Activated CD4-positive, alpha-beta T cell treated with anti-CD3 and anti-CD28 coated beads for 24 hours (primary cell): ENCODE measurements at regions not wholly inside any gene's neighbourhood (a gene's known extent, or its start where the extent isn't known, plus 50 kb on each side); places are given as distances from the start of the nearest gene placed in this dataset.

Experiments used
- DNase-seq, 2 donors: peaks; one replicate each; pipeline ENCODE4 v3.0.0-alpha.2; 2020; ENCODE audit warnings: low read depth in 2 of 2

- no peak for DNase-seq
Observed at GRCh38 chr2:120828829-120829632, 93.4 kb downstream of the GLI2 start.

GRCh38 chr2:120829633-120830025, 94.0 kb downstream of the GLI2 start:
- no peak for DNase-seq

DNA sequence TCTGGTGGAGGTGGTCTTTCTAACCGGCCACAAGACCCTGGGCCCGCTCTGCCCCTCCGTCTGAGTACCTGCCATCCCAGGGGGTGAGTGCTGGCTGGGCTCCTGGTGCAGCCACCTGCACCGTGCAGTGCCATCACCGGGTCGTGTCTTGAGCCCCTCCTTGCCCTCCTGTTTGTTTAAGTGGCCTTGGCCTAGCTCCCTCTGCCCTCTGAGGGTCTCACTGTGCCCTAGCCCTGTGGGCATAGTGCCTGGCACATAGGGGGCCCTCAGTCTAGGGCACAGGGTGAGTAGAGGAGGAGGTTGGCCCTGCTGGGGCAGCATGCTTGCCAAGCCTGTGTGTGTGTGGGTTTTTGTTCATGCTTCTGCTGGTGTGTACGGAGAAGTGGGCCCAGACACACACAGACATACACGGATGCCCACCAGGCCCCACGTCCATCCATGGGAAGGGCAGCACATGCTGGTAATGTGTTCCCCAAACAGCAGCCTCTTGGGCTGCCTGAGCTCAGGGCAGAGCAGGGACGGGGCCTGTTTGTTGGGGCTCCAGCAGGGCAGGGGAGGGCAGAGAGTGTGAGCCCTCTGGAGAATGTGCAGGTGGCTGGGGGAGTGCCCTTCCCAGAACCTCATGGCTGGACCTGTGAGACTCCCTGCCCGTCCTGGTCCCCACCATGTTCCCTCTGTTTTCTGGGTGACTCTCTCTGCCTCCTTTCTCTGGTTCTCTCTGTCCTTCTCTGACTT, 94.6 kb downstream of the GLI2 start:
- no peak for DNase-seq

DNA sequence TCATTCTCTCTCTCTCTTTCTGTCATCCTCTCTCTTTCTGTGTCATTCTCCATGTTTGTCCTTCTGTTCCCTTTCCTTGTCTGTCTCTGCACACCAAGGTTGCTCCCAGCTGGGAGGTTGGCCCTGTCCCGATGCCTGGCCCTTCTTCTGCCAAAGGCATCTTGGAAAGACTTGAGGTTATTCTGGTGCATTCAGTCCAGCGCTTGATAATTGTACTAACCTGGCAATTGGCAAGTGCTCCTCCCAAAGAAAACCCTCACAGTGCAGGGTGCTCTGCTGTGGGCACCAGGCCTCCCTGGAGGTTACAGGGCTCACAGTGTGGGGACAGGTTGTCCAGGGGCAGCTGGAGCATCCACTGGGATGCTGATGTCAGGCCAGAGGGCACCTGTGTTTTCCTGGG, 95.4 kb downstream of the GLI2 start:
- no peak for DNase-seq

GRCh38 chr2:120831891-120832290, 96.2 kb downstream of the GLI2 start:
- DNase-seq = no peak

DNA sequence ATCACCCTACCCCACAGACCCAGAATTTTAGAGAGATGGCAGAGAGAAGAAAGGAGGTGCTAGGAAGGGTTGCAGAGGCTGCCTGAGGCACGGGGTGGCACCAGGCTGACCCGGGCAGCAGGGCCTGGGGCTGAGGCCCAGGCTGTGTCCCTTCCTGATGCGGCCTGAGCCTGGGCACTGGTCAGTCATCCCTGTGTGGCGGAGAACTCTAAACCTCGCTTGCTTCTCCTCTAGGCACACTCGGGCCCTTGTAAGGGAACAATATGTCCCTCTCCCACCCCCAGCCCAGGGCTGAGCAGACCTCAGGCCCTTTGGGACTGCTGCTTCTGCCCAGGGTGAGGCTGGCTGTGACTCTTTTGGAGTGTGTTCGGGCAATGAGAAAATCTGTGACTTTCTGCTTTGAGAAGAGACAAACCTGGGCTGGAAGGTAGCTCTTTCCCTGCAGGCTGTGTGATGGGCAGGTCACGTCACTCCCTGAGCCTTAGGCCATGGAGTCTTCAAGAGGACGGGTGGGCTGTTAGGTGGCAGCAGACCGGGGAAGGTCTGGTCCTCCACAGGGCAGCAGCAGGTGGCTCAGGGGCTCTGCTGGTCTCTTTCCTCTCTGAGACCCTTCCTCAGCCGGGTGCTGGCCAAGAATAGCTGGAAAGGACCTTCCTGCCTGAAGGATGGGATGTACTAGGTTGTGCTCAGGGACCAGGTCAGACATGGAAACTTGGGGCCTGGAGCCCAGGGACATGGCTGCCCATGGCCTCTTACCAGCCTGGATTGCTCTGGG, 96.8 kb downstream of the GLI2 start:
- no peak for DNase-seq

GRCh38 chr2:120833127-120833675, 97.5 kb downstream of the GLI2 start:
- DNase-seq = no peak

GRCh38 chr2:120834206-120834605, 98.5 kb downstream of the GLI2 start:
- DNase-seq = no peak

DNA sequence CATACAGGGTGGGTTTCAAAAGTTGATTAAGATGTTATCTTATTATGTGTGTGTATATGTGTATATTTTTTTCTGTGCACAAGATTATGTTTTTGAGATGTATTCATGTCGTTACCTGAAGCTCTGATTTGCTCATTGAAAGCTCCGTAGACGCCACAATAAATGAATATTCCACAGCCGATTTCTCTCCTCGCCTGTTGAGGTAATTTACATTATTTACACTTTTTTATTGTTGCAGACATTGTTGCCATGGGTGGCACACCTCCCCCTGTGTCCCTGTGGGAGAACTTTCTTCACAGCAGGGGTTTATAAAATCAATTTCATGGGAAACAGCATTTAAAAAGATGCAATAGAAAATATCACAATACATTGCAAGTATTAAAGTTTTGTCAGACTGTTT, 100.6 kb downstream of the GLI2 start:
- no peak for DNase-seq

DNA sequence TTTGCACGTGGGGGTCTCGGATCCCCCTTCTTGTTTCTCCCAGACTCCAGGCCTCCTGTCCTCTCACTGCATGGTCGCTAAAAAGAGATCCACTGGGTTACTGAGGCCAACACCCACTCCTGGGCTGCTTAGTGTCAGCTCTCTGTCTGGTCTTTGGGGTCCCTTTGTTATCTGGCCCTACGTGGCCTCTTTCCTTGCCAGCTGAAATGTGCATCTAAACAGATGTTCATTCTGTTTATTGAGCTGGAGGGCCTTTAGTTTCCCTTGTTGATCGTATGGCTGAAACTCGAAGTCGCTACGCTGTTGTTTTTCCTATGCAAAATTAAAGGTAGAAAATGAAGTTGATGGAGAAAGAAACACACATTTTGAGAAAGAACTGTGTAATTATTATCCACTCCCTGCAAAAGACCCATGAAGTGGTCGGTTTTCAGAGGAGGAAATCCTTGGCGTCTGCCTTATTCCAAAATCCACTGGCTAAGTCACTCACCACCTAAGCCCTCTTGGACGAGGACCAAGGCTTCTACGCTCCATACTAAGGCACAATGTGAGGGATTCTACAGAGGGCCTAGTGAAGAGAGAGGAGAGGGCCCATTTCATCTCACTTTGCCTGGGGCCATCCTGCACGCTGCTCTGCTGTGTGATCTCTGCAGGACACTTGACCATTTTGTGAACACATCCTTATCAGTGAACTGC, 105.3 kb downstream of the GLI2 start:
- no peak for DNase-seq

DNA sequence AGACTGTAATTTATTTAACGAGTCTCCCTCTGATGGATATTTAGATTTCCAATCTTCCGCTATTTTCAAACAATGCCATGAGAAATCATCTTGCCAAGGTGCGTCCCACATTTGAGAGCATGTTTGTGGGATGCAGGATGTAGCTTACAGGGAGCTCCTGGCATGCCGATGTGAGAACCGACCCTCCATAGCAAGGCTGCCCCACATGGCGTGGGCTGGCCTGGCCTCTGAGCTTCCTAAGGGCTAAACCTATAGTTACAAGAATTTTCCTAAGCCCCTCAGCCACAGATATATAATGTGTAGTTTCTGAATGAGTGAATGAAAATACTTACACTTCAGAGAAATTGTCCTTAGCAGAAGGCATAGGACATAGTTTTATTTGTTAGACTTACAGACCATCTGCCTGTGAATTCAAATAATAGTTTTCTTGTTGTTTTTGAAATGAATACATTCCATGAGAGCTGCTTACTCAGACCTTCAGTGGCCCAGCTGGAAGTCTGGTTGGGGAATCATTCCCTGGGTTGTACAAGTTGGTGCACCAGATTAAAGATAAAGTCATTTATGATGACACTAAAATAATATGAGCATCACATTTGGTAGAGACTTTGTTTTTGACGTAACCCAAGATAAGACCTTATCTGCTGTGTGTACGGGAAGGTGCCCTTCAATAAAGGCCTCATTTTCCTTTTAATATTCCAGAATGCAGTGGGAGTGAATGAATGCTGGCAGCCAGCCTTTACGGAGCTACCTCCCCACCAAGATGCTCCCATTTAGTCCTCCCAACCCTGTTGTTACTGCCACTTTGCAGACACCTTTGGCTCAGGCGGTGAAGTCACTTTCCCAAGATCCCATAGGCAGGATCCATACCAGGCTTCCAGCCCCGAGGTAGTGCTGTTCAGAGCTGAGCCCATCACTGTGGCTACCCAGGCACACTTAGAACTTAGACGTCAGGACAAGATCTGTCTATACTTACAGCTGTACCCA, 107.1 kb downstream of the GLI2 start:
- no peak for DNase-seq

GRCh38 chr2:120844070-120844738, 108.5 kb downstream of the GLI2 start:
- no peak for DNase-seq

GRCh38 chr2:120845277-120845676, 109.6 kb downstream of the GLI2 start:
- DNase-seq = no peak

- DNase-seq = no peak
Observed at GRCh38 chr2:120846406-120847095, 110.9 kb downstream of the GLI2 start.

DNA sequence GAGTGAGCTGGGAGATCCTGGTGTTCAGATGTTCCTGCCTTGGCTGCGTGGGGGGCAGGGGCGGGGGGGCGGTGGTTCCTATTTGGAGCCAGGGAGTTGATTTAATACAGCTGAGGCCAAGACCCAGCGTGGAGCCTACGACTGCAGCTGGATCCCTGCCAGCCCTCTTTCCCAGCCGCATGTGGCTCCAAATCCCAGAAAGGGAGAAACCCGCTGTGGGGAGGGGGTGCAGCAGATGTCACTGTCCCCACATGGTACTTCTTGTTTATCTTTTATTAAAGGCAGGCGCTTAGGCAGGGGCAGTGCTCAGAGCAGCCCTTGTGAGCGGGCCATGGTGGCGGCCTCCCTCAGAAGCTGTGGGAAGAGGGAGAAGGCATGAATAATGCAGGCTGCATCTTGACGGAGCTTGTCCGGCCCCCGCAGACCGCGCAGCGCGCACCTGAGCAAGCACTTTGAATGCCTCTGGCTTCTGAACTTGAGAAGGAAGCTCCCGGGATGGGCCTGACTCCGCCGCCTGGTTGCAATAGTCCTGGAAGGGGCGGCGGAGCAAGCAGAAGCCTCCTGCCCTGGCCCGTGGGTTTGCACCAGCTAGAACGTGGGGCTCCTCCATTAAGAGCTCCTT, 112.1 kb downstream of the GLI2 start:
- DNase-seq = no peak

DNA sequence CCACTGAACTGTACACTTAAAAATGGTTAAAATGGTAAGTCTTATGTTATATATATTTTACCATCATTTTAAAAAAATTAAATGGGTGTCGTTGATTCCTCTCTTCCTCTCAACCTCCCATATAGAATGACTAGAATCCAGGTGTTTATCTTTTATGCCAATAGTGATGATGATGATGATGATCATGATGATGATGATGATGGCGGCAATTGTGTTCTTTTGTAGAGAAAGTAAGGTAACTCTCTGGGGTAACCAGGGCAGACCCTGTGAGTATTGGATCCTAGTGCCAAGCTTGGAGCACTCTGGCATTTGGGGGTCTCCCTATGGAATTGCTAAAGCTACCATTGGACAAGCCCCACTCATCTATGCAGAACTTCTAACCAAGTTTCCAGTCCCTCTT, 113.6 kb downstream of the GLI2 start:
- no peak for DNase-seq

- DNase-seq = no peak
Observed at GRCh38 chr2:120850551-120850950, 114.9 kb downstream of the GLI2 start.

- DNase-seq = no peak
Observed at GRCh38 chr2:120851116-120851773, 115.6 kb downstream of the GLI2 start.
